ENCODE measurements at regions not wholly inside any gene's neighbourhood (a gene's known extent, or its start where the extent isn't known, plus 50 kb on each side); places are given as distances from the start of the nearest gene placed in this dataset.
A peak's percentile ranks its signal among the peaks of the same experiment; 100 is the strongest.

- Histone ChIP-seq H3K9ac (ENCODE audit: low read length) (peak overlapping the region; percentile 79), H3K4me3 (ENCODE audit: low read length) (peak overlapping the region; percentile 4), H3K4me1 (ENCODE audit: control insufficient read depth, insufficient read depth, low read length) (peaks cover 52% of the 10 kb centered on the region), H3K36me3 (ENCODE audit: control insufficient read depth, insufficient read depth, low read length, severe bottlenecking) (no peaks in the 10 kb centered on the region), H3K27me3 (replicated peaks; ENCODE audit: control insufficient read depth, insufficient read depth, low read length) (no peaks in the 10 kb centered on the region), H3K9me3 (ENCODE audit: control insufficient read depth, low read length) (no peaks in the 10 kb centered on the region)
- no peak for DNase-seq (ENCODE audit: low read depth)
Measured at GRCh38 chr17:83196366-83196765, 117.0 kb downstream of the METRNL start.

GRCh38 chr17:83196973-83197880, 117.8 kb downstream of the METRNL start:
- no peaks in the 10 kb centered on the region for H3K27me3 ChIP-seq (replicated peaks; ENCODE audit: control insufficient read depth, insufficient read depth, low read length)
- peaks cover 53% of the 10 kb centered on the region for H3K4me1 ChIP-seq (ENCODE audit: control insufficient read depth, insufficient read depth, low read length)
- peak overlapping the region; percentile 79 for H3K9ac ChIP-seq (ENCODE audit: low read length)
- H3K9me3 ChIP-seq (ENCODE audit: control insufficient read depth, low read length): no peaks in the 10 kb centered on the region
- H3K4me3 ChIP-seq (ENCODE audit: low read length): no peak overlapping the region
- peak; percentile 84 for DNase-seq (ENCODE audit: low read depth)
- no peaks in the 10 kb centered on the region for H3K36me3 ChIP-seq (ENCODE audit: control insufficient read depth, insufficient read depth, low read length, severe bottlenecking)

- DNase-seq (ENCODE audit: low read depth): no peak
Measured at GRCh38 chr17:83198366-83199341, 119.2 kb downstream of the METRNL start.

GRCh38 chr17:83199500-83200201, 120.2 kb downstream of the METRNL start:
- H3K9ac ChIP-seq (ENCODE audit: low read length): peak overlapping the region; percentile 28
- H3K9me3 ChIP-seq (ENCODE audit: control insufficient read depth, low read length): no peaks in the 10 kb centered on the region
- H3K4me1 ChIP-seq (ENCODE audit: control insufficient read depth, insufficient read depth, low read length): peaks cover 62% of the 10 kb centered on the region
- H3K27me3 ChIP-seq (replicated peaks; ENCODE audit: control insufficient read depth, insufficient read depth, low read length): no peaks in the 10 kb centered on the region
- no peak overlapping the region for H3K4me3 ChIP-seq (ENCODE audit: low read length)
- no peaks in the 10 kb centered on the region for H3K36me3 ChIP-seq (ENCODE audit: control insufficient read depth, insufficient read depth, low read length, severe bottlenecking)
- no peak for DNase-seq (ENCODE audit: low read depth)

More at GRCh38 chr17:83198366-83199341, 119.2 kb downstream of the METRNL start:
- H3K36me3 ChIP-seq (ENCODE audit: control insufficient read depth, insufficient read depth, low read length, severe bottlenecking): no peaks in the 10 kb centered on the region
- H3K27me3 ChIP-seq (replicated peaks; ENCODE audit: control insufficient read depth, insufficient read depth, low read length): no peaks in the 10 kb centered on the region
- H3K4me1 ChIP-seq (ENCODE audit: control insufficient read depth, insufficient read depth, low read length): peaks cover 61% of the 10 kb centered on the region
- H3K9ac ChIP-seq (ENCODE audit: low read length): peak overlapping the region; percentile 16
- H3K9me3 ChIP-seq (ENCODE audit: control insufficient read depth, low read length): no peaks in the 10 kb centered on the region
- H3K4me3 ChIP-seq (ENCODE audit: low read length): no peak overlapping the region

GRCh38 chr17:83200231-83200699, 120.9 kb downstream of the METRNL start:
- peaks cover 56% of the 10 kb centered on the region for H3K4me1 ChIP-seq (ENCODE audit: control insufficient read depth, insufficient read depth, low read length)
- peak overlapping the region; percentile 28 for H3K9ac ChIP-seq (ENCODE audit: low read length)
- H3K4me3 ChIP-seq (ENCODE audit: low read length): no peak overlapping the region
- DNase-seq (ENCODE audit: low read depth): no peak
- H3K36me3 ChIP-seq (ENCODE audit: control insufficient read depth, insufficient read depth, low read length, severe bottlenecking): no peaks in the 10 kb centered on the region
- no peaks in the 10 kb centered on the region for H3K9me3 ChIP-seq (ENCODE audit: control insufficient read depth, low read length)
- no peaks in the 10 kb centered on the region for H3K27me3 ChIP-seq (replicated peaks; ENCODE audit: control insufficient read depth, insufficient read depth, low read length)

- Histone ChIP-seq H3K36me3 (ENCODE audit: control insufficient read depth, insufficient read depth, low read length, severe bottlenecking) (no peaks in the 10 kb centered on the region), H3K4me1 (ENCODE audit: control insufficient read depth, insufficient read depth, low read length) (peaks cover 51% of the 10 kb centered on the region), H3K4me3 (ENCODE audit: low read length) (no peak overlapping the region), H3K9ac (ENCODE audit: low read length) (peak overlapping the region; percentile 28), H3K9me3 (ENCODE audit: control insufficient read depth, low read length) (no peaks in the 10 kb centered on the region), H3K27me3 (replicated peaks; ENCODE audit: control insufficient read depth, insufficient read depth, low read length) (no peaks in the 10 kb centered on the region)
- peak; percentile 36 for DNase-seq (ENCODE audit: low read depth)
Measured at GRCh38 chr17:83200751-83201150, 121.3 kb downstream of the METRNL start.

GRCh38 chr17:83201206-83202001, 122.0 kb downstream of the METRNL start:
- DNase-seq (ENCODE audit: low read depth): no peak
- Histone ChIP-seq H3K4me3 (ENCODE audit: low read length) (no peak overlapping the region), H3K9me3 (ENCODE audit: control insufficient read depth, low read length) (no peaks in the 10 kb centered on the region), H3K27me3 (replicated peaks; ENCODE audit: control insufficient read depth, insufficient read depth, low read length) (no peaks in the 10 kb centered on the region), H3K4me1 (ENCODE audit: control insufficient read depth, insufficient read depth, low read length) (peaks cover 44% of the 10 kb centered on the region), H3K36me3 (ENCODE audit: control insufficient read depth, insufficient read depth, low read length, severe bottlenecking) (no peaks in the 10 kb centered on the region), H3K9ac (ENCODE audit: low read length) (no peak overlapping the region)

- H3K27me3 ChIP-seq (replicated peaks; ENCODE audit: control insufficient read depth, insufficient read depth, low read length): no peaks in the 10 kb centered on the region
- no peaks in the 10 kb centered on the region for H3K36me3 ChIP-seq (ENCODE audit: control insufficient read depth, insufficient read depth, low read length, severe bottlenecking)
- H3K4me3 ChIP-seq (ENCODE audit: low read length): no peak overlapping the region
- H3K4me1 ChIP-seq (ENCODE audit: control insufficient read depth, insufficient read depth, low read length): peaks cover 42% of the 10 kb centered on the region
- no peaks in the 10 kb centered on the region for H3K9me3 ChIP-seq (ENCODE audit: control insufficient read depth, low read length)
- peak overlapping the region; percentile 80 for H3K9ac ChIP-seq (ENCODE audit: low read length)
- no peak for DNase-seq (ENCODE audit: low read depth)
Measured at GRCh38 chr17:83202002-83203000, 122.9 kb downstream of the METRNL start.

GRCh38 chr17:83203073-83203471, 123.7 kb downstream of the METRNL start:
- DNase-seq (ENCODE audit: low read depth): peak; percentile 94
- H3K9me3 ChIP-seq (ENCODE audit: control insufficient read depth, low read length): no peaks in the 10 kb centered on the region
- no peak overlapping the region for H3K4me3 ChIP-seq (ENCODE audit: low read length)
- no peaks in the 10 kb centered on the region for H3K36me3 ChIP-seq (ENCODE audit: control insufficient read depth, insufficient read depth, low read length, severe bottlenecking)
- no peaks in the 10 kb centered on the region for H3K27me3 ChIP-seq (replicated peaks; ENCODE audit: control insufficient read depth, insufficient read depth, low read length)
- H3K9ac ChIP-seq (ENCODE audit: low read length): peak overlapping the region; percentile 80
- H3K4me1 ChIP-seq (ENCODE audit: control insufficient read depth, insufficient read depth, low read length): peaks cover 42% of the 10 kb centered on the region
